ENCODE measurements at regions not wholly inside any gene's neighbourhood (a gene's known extent, or its start where the extent isn't known, plus 50 kb on each side); places are given as distances from the start of the nearest gene placed in this dataset.

DNA sequence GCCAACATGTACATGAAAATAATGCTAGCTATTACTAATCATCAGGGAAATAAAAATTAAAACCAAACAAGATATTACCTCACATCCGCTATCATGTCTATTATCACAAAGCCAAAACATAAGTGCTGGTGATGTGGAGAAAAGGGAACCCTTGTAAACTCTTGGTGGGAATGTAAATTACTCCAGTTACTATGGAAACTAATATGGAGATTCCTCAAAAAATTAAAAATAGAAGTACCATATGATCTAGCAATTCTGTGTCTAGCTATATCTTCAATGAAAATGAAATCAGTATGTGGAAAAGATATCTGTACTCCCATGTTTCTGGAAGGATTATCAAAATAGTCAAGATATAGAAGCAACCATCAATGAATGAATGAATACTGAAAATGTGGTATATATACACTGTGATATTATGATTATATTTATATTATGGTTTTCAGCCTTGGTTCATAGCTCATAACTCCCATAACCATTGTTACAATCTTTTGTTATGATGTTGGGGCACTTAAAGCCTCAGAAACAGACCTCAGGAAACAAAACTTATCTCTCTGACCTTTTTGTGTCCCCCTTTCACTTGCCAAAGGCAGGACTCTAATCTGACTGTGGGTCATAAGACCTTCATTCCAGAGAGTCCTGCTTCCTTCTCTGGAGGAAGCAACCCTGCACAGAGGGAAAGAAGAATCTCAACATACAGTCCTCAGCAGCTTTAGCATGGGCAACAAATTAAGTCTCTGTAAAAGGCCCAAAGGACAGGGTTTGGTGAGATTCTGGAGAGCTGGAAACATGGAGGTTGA is 933.2 kb downstream of the ADGRL3 start (continued):
- TF ChIP-seq, protein P1, sequence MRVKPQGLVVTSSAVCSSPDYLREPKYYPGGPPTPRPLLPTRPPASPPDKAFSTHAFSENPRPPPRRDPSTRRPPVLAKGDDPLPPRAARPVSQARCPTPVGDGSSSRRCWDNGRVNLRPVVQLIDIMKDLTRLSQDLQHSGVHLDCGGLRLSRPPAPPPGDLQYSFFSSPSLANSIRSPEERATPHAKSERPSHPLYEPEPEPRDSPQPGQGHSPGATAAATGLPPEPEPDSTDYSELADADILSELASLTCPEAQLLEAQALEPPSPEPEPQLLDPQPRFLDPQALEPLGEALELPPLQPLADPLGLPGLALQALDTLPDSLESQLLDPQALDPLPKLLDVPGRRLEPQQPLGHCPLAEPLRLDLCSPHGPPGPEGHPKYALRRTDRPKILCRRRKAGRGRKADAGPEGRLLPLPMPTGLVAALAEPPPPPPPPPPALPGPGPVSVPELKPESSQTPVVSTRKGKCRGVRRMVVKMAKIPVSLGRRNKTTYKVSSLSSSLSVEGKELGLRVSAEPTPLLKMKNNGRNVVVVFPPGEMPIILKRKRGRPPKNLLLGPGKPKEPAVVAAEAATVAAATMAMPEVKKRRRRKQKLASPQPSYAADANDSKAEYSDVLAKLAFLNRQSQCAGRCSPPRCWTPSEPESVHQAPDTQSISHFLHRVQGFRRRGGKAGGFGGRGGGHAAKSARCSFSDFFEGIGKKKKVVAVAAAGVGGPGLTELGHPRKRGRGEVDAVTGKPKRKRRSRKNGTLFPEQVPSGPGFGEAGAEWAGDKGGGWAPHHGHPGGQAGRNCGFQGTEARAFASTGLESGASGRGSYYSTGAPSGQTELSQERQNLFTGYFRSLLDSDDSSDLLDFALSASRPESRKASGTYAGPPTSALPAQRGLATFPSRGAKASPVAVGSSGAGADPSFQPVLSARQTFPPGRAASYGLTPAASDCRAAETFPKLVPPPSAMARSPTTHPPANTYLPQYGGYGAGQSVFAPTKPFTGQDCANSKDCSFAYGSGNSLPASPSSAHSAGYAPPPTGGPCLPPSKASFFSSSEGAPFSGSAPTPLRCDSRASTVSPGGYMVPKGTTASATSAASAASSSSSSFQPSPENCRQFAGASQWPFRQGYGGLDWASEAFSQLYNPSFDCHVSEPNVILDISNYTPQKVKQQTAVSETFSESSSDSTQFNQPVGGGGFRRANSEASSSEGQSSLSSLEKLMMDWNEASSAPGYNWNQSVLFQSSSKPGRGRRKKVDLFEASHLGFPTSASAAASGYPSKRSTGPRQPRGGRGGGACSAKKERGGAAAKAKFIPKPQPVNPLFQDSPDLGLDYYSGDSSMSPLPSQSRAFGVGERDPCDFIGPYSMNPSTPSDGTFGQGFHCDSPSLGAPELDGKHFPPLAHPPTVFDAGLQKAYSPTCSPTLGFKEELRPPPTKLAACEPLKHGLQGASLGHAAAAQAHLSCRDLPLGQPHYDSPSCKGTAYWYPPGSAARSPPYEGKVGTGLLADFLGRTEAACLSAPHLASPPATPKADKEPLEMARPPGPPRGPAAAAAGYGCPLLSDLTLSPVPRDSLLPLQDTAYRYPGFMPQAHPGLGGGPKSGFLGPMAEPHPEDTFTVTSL (CRISPR knock-in tag; IDR thresholded peaks at IDR 0.05; ENCODE audit: borderline replicate concordance) = no peak
- TF ChIP-seq, protein P2, sequence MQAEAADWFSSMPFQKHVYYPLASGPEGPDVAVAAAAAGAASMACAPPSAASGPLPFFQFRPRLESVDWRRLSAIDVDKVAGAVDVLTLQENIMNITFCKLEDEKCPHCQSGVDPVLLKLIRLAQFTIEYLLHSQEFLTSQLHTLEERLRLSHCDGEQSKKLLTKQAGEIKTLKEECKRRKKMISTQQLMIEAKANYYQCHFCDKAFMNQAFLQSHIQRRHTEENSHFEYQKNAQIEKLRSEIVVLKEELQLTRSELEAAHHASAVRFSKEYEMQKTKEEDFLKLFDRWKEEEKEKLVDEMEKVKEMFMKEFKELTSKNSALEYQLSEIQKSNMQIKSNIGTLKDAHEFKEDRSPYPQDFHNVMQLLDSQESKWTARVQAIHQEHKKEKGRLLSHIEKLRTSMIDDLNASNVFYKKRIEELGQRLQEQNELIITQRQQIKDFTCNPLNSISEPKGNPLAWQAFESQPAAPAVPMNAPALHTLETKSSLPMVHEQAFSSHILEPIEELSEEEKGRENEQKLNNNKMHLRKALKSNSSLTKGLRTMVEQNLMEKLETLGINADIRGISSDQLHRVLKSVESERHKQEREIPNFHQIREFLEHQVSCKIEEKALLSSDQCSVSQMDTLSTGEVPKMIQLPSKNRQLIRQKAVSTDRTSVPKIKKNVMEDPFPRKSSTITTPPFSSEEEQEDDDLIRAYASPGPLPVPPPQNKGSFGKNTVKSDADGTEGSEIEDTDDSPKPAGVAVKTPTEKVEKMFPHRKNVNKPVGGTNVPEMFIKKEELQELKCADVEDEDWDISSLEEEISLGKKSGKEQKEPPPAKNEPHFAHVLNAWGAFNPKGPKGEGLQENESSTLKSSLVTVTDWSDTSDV (CRISPR knock-in tag; IDR thresholded peaks at IDR 0.05) = no peak
- no peak for TF ChIP-seq ZNF598 (CRISPR knock-in tag; IDR thresholded peaks at IDR 0.05; ENCODE audit: borderline replicate concordance)
- no peak for TF ChIP-seq TP53 (CRISPR knock-in tag; conservative IDR thresholded peaks at IDR 0.05)
- no peak for TF ChIP-seq ZIK1 (CRISPR knock-in tag; IDR thresholded peaks at IDR 0.05; ENCODE audit: borderline replicate concordance, low read depth)
- no peak for TF ChIP-seq ETV6 (CRISPR knock-in tag; conservative IDR thresholded peaks at IDR 0.05)
- TF ChIP-seq ZNF160 (CRISPR knock-in tag; IDR thresholded peaks at IDR 0.05) = no peak
- TF ChIP-seq, protein P3, sequence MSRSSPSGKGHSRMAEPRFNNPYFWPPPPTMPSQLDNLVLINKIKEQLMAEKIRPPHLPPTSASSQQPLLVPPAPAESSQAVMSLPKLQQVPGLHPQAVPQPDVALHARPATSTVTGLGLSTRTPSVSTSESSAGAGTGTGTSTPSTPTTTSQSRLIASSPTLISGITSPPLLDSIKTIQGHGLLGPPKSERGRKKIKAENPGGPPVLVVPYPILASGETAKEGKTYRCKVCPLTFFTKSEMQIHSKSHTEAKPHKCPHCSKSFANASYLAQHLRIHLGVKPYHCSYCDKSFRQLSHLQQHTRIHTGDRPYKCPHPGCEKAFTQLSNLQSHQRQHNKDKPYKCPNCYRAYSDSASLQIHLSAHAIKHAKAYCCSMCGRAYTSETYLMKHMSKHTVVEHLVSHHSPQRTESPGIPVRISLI (CRISPR knock-in tag; IDR thresholded peaks at IDR 0.05; ENCODE audit: borderline replicate concordance) = no peak
- TF ChIP-seq ZFP36L1 (CRISPR knock-in tag; IDR thresholded peaks at IDR 0.05) = no peak
- TF ChIP-seq HDAC6 (IDR thresholded peaks at IDR 0.05; ENCODE audit: low read depth, low read length) = no peak

All from HepG2 (cell line).